ENCODE measurements at regions not wholly inside any gene's neighbourhood (a gene's known extent, or its start where the extent isn't known, plus 50 kb on each side); places are given as distances from the start of the nearest gene placed in this dataset.
A peak's percentile ranks its signal among the peaks of the same experiment; 100 is the strongest.

GRCh38 chr14:22513066-22513812 is 75.8 kb downstream of the DAD1 start:
- DNase-seq (ENCODE audit: low read depth), result no peak

GRCh38 chr14:22512106-22512814 is 76.8 kb downstream of the DAD1 start:
- DNase-seq (ENCODE audit: low read depth), result no peak

GRCh38 chr14:22510527-22511110 is 78.4 kb downstream of the DAD1 start:
- DNase-seq (ENCODE audit: low read depth), result peak; percentile 82

- DNase-seq (ENCODE audit: low read depth), result no peak
Measured at GRCh38 chr14:22509751-22510300, 79.2 kb downstream of the DAD1 start.

- no peak for DNase-seq (ENCODE audit: low read depth)
Measured at GRCh38 chr14:22509036-22509709, 79.9 kb downstream of the DAD1 start.

GRCh38 chr14:22508662-22509035 is 80.4 kb downstream of the DAD1 start:
- no peak for DNase-seq (ENCODE audit: low read depth)

- no peak for DNase-seq (ENCODE audit: low read depth)
Measured at GRCh38 chr14:22508150-22508457, 80.9 kb downstream of the DAD1 start.

- DNase-seq (ENCODE audit: low read depth), result no peak
Measured at GRCh38 chr14:22506778-22507351, 82.2 kb downstream of the DAD1 start.

- no peak for DNase-seq (ENCODE audit: low read depth)
Measured at GRCh38 chr14:22506378-22506710, 82.7 kb downstream of the DAD1 start.

- DNase-seq (ENCODE audit: low read depth), result no peak
Measured at GRCh38 chr14:22505697-22506377, 83.2 kb downstream of the DAD1 start.

- DNase-seq (ENCODE audit: low read depth), result no peak
Measured at GRCh38 chr14:22505309-22505696, 83.7 kb downstream of the DAD1 start.

GRCh38 chr14:22502551-22502950 is 86.5 kb downstream of the DAD1 start:
- DNase-seq (ENCODE audit: low read depth), result no peak

- DNase-seq (ENCODE audit: low read depth), result no peak
Measured at GRCh38 chr14:22502007-22502406, 87.0 kb downstream of the DAD1 start.

GRCh38 chr14:22500954-22501726 is 87.9 kb downstream of the DAD1 start:
- DNase-seq (ENCODE audit: low read depth), result no peak

GRCh38 chr14:22500525-22500924 is 88.5 kb downstream of the DAD1 start:
- no peak for DNase-seq (ENCODE audit: low read depth)

- DNase-seq (ENCODE audit: low read depth), result no peak
Measured at GRCh38 chr14:22497671-22498093, 91.3 kb downstream of the DAD1 start.

GRCh38 chr14:22497144-22497423 is 91.9 kb downstream of the DAD1 start:
- DNase-seq (ENCODE audit: low read depth), result no peak

- no peak for DNase-seq (ENCODE audit: low read depth)
Measured at GRCh38 chr14:22494486-22495135, 94.4 kb downstream of the DAD1 start.

- no peak for DNase-seq (ENCODE audit: low read depth)
Measured at GRCh38 chr14:22493753-22494152, 95.3 kb downstream of the DAD1 start.

GRCh38 chr14:22492622-22493542 is 96.1 kb downstream of the DAD1 start:
- DNase-seq (ENCODE audit: low read depth), result no peak

All from GM04503 (cell line).